AG04449 (cell line): ENCODE measurements at regions not wholly inside any gene's neighbourhood (a gene's known extent, or its start where the extent isn't known, plus 50 kb on each side); places are given as distances from the start of the nearest gene placed in this dataset.

ENCODE experiments used
- CTCF ChIA-PET: fragments of 350-600 bp; formaldehyde crosslinking; extraction: SDS; loops from one replicate; lab custom pipeline; 2021; ENCODE audit warnings: antibody characterized with exemption; lab: Yijun Ruan, JAX
- POLR2A ChIA-PET: fragments of 400-600, 350-600 bp; formaldehyde crosslinking; extraction: SDS; loops from one replicate; lab custom pipeline; 2020; ENCODE audit warnings: antibody characterized with exemption, inconsistent platforms; lab: Yijun Ruan, JAX
- DNase-seq: peaks from one replicate; pipeline ENCODE4 v3.0.0-alpha.2; 2010; ENCODE audit warnings: low read depth, low spot score
- H3K4me3 ChIP-seq: 2 replicates; pipeline ENCODE4 v1.5.1; 2011; ENCODE audit warnings: low read depth, mild to moderate bottlenecking, control low read depth, low read length
- CTCF ChIP-seq: IDR thresholded peaks from one replicate; pipeline ENCODE4 v1.5.1; 2011; ENCODE audit warnings: mild to moderate bottlenecking, moderate library complexity, low read length, control low read depth, inconsistent platforms; ENCODE audit not compliant: insufficient read depth; ENCODE audit errors: missing control alignments

GRCh38 chr3:128560768-128561167 lies 67.8 kb upstream of the GATA2 start:
- ChIA-PET CTCF (no interaction called here), POLR2A (no interaction called here)
- no peak for DNase-seq
- no peak overlapping the region for H3K4me3 ChIP-seq
- TF ChIP-seq CTCF = no peak

GRCh38 chr3:128559486-128560225 lies 66.7 kb upstream of the GATA2 start:
- ChIA-PET POLR2A (no interaction called here), CTCF (no interaction called here)
- H3K4me3 ChIP-seq = no peak overlapping the region
- no peak for TF ChIP-seq CTCF
- no peak for DNase-seq

- POLR2A ChIA-PET = no interaction called here
- CTCF ChIA-PET = no interaction called here
- DNase-seq = no peak
- TF ChIP-seq CTCF = no peak
- no peak overlapping the region for H3K4me3 ChIP-seq
These were observed 64.7 kb upstream of the GATA2 start for GRCh38 chr3:128557531-128558280.

- no peak for TF ChIP-seq CTCF
- no peak for DNase-seq
- no peak overlapping the region for H3K4me3 ChIP-seq
- ChIA-PET POLR2A (no interaction called here), CTCF (interaction anchor here (0.6 kb wide), 2 partner anchors 16 to 132 kb away, joined by 3 read pairs; no protein-coding TSS in a partner anchor)
These were observed 63.9 kb upstream of the GATA2 start for GRCh38 chr3:128556907-128557306.

GRCh38 chr3:128556384-128556783 lies 63.4 kb upstream of the GATA2 start:
- POLR2A ChIA-PET = no interaction called here
- CTCF ChIA-PET = interaction anchor here (0.6 kb wide), 1 partner anchor 17 kb away, joined by 3 read pairs; no protein-coding TSS in a partner anchor

More at GRCh38 chr3:128556384-128556783, 63.4 kb upstream of the GATA2 start:
- no peak for TF ChIP-seq CTCF
- no peak for DNase-seq
- no peak overlapping the region for H3K4me3 ChIP-seq
